DMS114 treated with DMSO at 0.1 percent for 48 hours (cell line): ENCODE measurements at regions not wholly inside any gene's neighbourhood (a gene's known extent, or its start where the extent isn't known, plus 50 kb on each side); places are given as distances from the start of the nearest gene placed in this dataset.
"Not testable (repeated sequence)": the region's sequence is repeated elsewhere in the genome, so short reads cannot be mapped to it uniquely, and the experiment has no call there.

Experiments used
- DNase-seq: peaks from one replicate; lab custom pipeline; 2025; ENCODE audit not compliant: unreplicated experiment; lab: John Stamatoyannopoulos, UW

- no peak for DNase-seq
Measured at GRCh38 chr9:710951-711745, 130.3 kb upstream of the DMRT1 start.

GRCh38 chr9:711761-712553, 129.5 kb upstream of the DMRT1 start:
- no peak for DNase-seq

GRCh38 chr9:712643-713042, 128.9 kb upstream of the DMRT1 start:
- DNase-seq = no peak

DNA sequence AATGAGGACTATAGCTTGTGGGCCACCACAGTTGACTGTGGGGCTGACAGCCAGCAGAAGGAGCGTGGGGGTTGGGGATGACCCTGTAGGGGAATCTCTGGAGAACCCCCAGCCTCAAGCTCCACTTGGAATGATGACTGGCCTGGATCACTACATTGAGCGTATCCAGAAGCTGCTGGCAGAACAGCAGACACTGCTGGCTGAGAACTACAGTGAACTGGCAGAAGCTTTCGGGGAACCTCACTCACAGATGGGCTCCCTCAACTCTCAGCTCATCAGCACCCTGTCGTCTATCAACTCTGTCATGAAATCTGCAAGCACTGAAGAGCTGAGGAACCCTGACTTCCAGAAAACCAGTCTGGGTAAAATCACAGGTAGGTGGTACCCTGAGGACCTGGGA, 128.4 kb upstream of the DMRT1 start:
- DNase-seq = no peak

DNA sequence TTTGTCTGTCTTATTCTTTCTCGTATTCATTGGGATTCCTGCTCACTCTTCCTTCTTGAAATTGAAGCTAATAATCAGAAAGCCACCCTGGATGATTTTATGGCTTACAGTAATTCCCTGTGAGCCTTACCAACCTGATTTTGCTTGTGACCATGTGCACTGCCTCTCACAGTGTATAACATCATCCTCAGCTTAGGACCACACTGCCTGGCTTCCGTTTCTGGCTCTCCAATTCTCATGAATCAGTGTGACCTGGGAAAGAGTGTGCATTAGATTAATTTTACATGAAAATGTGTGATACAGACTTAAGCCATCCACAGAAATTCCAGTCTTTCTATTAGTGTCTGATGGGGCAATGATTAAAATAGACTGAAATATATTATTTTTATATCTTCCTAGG, 126.8 kb upstream of the DMRT1 start:
- DNase-seq = no peak

DNA sequence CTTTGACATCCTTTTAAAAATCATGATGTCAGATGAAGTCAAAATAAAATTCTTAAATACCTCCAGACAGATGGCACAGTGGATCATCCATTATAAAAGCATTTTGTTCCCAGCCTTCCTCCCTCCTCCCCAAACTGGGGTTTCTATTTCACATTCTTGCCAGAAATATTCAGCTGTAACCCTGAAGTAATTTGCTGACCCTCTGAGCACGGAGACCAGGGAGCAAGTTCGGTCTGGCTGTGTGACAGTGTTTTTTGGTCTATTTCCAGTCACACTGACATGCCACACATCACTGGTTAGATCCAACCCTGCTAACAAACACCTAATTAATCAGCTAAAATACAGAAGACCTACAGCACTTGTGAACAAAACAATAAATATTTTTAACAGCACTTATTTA, 126.2 kb upstream of the DMRT1 start:
- no peak for DNase-seq

- no peak for DNase-seq
Measured at GRCh38 chr9:715743-716400, 125.6 kb upstream of the DMRT1 start.

DNA sequence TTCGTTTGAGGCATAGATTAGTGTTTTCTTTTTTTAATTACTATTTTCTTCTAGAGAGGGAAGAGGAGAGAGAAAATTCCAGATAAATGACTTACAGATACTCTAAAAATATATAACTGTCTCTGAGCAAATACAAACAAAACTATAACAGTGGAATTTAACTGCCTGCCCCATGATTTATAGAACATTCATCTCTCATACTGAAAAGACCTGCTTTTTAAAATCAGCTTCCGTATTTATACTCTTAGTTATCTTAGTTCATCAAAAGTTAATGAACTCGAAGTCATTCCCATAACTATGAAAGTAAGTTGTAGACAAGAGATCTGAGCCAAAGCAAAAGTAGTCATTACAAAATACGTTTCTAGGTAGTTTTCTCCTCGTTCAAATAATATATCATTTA, 123.8 kb upstream of the DMRT1 start:
- no peak for DNase-seq

DNA sequence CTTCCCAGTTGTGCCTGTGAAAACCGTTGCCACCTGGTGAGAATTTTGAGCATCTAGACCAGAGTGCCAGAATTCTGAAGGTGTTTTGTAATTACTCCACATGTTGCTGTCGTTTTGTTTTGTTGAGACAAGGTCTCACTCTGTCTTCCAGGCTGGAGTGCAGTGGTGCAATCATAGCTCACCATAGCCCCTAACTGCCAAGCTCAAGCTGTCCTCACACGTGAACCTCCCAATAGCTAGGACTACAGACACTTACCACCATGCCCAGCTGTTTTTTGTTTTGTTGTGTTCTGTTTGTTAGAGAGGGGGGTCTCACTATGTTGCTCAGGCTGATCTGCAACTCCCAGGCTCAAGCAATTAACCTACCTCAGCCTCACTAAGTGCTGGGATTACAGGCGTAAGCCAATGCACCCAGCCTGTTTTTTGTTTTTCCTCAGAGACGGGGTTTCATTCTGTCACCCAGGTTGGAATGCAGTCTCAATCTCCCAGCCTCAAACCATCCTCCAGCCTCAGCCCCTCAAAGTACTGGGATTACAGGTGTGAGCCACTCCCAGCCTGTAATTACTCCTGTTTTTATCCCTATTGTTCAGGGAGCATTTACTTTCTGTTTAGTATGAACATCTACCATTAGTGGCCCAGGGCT, 121.1 kb upstream of the DMRT1 start:
- DNase-seq = no peak

GRCh38 chr9:722388-722980, 119.0 kb upstream of the DMRT1 start:
- no peak for DNase-seq

- not testable (repeated sequence) for DNase-seq
Measured at GRCh38 chr9:724461-724860, 117.0 kb upstream of the DMRT1 start.

GRCh38 chr9:726005-726404, 115.5 kb upstream of the DMRT1 start:
- no peak for DNase-seq

DNA sequence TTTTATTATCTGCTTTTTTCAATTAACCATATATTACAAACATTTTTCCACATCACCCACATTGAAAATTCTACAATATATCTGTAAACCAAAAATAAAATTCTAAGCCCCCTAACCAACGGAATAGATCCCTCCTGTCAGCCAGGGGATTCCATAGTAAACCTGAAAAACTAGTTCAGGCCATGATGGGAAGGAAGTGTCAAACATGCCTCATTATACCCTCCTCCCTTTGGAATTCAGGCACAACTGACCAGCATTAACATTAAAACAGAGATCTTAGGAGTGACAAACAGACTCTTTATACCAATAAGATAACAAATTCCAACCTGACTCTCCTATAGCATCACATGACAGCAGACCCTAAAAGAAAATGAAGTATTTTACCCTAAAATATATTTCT, 113.7 kb upstream of the DMRT1 start:
- DNase-seq = no peak

DNA sequence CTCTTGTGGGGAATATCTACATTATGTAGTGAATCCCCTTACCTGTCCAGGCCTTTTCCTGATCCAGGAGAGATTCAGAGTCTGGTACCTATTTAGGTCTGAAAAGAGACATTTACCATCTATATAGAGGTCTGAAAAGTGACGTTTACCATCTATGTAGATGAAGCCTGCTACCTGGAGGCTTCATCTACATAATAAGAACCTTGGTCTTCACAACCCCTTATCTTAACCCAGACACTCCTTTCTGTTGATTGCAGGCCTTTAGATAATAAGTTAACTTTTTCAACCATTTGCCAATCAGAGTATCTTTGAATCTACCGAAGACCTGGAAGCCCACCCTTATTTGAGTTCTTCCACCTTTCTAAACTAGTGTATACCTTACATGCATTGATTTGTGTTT, 113.0 kb upstream of the DMRT1 start:
- DNase-seq = no peak

GRCh38 chr9:731474-731873, 110.0 kb upstream of the DMRT1 start:
- no peak for DNase-seq

DNA sequence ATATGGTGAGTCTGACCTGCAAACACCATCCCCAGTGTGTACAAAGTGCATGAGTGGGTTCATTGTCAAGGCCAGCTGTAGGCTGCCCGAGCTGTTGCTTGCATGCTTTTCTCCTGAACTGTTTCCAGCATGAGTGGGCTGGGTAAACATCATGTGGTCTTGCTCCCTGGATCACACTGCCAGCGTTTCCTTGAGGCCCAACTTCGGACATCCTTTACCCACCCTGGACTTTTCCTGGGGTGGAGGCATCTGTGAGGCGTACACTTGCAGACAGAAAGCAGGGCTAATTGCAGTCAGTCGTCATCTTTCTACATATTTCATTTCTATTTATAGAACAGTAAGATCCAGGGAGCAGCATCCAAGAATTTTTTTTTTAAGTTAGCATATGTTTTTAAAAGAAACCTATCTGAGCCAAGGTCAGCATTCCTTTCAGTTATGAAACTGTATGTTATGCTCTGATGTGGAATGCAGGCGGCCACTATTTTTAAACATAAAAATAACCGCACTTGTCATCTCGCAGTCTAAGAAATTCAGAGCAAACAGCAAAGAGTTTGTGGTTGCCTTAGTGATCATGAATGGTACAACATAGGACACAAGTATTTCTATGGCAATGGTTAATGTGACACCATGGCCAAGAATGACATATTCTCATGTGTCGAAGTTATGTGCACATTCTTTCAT, 106.5 kb upstream of the DMRT1 start:
- DNase-seq = no peak

GRCh38 chr9:737400-738120, 103.9 kb upstream of the DMRT1 start:
- no peak for DNase-seq

GRCh38 chr9:738209-738915, 103.1 kb upstream of the DMRT1 start:
- no peak for DNase-seq

GRCh38 chr9:739362-739761, 102.1 kb upstream of the DMRT1 start:
- no peak for DNase-seq
